ENCODE measurements at regions not wholly inside any gene's neighbourhood (a gene's known extent, or its start where the extent isn't known, plus 50 kb on each side); places are given as distances from the start of the nearest gene placed in this dataset.

DNA sequence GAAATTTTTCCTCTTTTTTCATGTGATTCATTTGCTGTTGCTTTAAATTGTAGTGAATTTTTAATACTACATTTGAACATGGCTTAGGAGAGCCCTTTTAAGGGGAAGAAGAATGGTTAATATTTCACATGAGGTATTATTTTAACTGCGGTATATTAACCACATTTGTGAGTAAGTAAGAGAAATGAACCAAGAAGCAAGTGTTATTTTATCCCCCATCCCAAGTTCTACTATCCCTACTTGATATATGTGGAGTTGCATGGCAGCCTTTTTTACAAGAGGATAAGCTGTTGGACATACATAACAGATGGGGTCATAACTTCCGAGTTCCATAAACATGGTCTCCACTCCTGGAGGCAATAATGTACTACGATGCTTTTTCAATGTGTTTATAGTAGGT lies 623.3 kb downstream of the LRFN5 start:
- FAIRE-seq (no peak), DNase-seq (no peak), ATAC-seq (no peak)
- intact Hi-C loops (cut with DNase I) = no loop called here
- Histone ChIP-seq H3K27ac (no peak overlapping the region), H3K4me1 (no peaks in the 10 kb centered on the region), H3K9me3 (no peaks in the 10 kb centered on the region), H3K36me3 (no peaks in the 10 kb centered on the region), H3K4me3 (no peak overlapping the region), H3K27me3 (no peaks in the 10 kb centered on the region)
- TF ChIP-seq, protein P1, sequence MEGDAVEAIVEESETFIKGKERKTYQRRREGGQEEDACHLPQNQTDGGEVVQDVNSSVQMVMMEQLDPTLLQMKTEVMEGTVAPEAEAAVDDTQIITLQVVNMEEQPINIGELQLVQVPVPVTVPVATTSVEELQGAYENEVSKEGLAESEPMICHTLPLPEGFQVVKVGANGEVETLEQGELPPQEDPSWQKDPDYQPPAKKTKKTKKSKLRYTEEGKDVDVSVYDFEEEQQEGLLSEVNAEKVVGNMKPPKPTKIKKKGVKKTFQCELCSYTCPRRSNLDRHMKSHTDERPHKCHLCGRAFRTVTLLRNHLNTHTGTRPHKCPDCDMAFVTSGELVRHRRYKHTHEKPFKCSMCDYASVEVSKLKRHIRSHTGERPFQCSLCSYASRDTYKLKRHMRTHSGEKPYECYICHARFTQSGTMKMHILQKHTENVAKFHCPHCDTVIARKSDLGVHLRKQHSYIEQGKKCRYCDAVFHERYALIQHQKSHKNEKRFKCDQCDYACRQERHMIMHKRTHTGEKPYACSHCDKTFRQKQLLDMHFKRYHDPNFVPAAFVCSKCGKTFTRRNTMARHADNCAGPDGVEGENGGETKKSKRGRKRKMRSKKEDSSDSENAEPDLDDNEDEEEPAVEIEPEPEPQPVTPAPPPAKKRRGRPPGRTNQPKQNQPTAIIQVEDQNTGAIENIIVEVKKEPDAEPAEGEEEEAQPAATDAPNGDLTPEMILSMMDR (IDR thresholded peaks at IDR 0.05) = no peak
- WGBS, 2 donors = 61 to 75% methylated on average over 3 of the region's 3 CpGs

DNA sequence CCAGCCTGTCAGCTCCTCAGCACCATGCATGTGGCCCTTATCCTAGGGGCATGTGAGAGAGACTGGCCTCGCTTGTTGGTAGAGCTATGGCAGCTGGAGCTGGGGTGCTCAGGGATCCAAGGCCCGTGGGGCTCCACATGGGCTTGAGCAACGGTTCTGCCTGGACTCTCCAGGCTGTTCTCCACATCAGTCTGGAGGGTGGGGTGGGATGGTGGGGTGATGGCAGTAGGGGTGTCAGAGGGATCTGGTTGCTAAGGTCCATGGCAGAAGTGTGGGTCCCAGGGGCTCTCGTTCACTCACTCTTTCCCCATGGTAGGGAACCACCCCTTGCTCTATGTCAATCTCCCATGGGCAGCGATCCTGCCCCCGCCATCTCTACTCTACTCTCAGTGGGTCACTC lies 622.6 kb downstream of the LRFN5 start:
- DNase-seq = peak in 1 of 6 donors; percentile 28
- H3K27me3 ChIP-seq = no peaks in the 10 kb centered on the region
- no peaks in the 10 kb centered on the region for H3K4me1 ChIP-seq
- ATAC-seq = no peak
- no peak for FAIRE-seq
- intact Hi-C loops (cut with DNase I) = no loop called here
- no peaks in the 10 kb centered on the region for H3K36me3 ChIP-seq
- TF ChIP-seq, protein P1 (IDR thresholded peaks at IDR 0.05) = no peak
- H3K27ac ChIP-seq = no peak overlapping the region
- no peaks in the 10 kb centered on the region for H3K9me3 ChIP-seq
- no peak overlapping the region for H3K4me3 ChIP-seq
- 75 to 81% methylated on average over 6 of the region's 6 CpGs for WGBS, 2 donors

DNA sequence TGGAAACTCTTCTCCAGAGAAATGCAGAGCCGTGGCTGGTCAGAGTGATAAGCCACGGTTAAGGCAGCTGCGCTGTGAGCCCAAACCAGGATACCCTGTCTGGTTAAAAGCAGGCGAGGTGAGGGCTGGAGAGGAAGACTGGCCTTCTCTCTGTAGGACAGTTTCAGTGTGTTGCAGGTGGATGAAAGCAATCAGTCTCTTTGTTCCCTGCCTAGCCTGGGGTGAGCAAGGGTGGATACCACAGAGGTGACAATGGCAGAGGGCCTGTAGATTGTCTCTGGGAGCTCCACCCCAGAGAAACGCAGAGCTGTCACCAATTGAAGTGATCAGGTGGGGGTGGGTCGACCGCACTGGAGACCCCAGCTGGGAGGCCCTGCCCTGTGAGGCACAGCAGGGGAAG lies 621.9 kb downstream of the LRFN5 start:
- no peak overlapping the region for H3K4me3 ChIP-seq
- 70 to 88% methylated on average over 7 of the region's 7 CpGs for whole genome bisulfite sequencing, 2 donors
- DNase-seq (no peak), ATAC-seq (no peak), FAIRE-seq (no peak)
- no peaks in the 10 kb centered on the region for H3K4me1 ChIP-seq
- intact Hi-C loops (cut with DNase I) = no loop called here
- no peaks in the 10 kb centered on the region for H3K9me3 ChIP-seq
- TF ChIP-seq, protein P1 (IDR thresholded peaks at IDR 0.05) = no peak
- H3K27me3 ChIP-seq = no peaks in the 10 kb centered on the region
- H3K27ac ChIP-seq = no peak overlapping the region
- H3K36me3 ChIP-seq = no peaks in the 10 kb centered on the region

DNA sequence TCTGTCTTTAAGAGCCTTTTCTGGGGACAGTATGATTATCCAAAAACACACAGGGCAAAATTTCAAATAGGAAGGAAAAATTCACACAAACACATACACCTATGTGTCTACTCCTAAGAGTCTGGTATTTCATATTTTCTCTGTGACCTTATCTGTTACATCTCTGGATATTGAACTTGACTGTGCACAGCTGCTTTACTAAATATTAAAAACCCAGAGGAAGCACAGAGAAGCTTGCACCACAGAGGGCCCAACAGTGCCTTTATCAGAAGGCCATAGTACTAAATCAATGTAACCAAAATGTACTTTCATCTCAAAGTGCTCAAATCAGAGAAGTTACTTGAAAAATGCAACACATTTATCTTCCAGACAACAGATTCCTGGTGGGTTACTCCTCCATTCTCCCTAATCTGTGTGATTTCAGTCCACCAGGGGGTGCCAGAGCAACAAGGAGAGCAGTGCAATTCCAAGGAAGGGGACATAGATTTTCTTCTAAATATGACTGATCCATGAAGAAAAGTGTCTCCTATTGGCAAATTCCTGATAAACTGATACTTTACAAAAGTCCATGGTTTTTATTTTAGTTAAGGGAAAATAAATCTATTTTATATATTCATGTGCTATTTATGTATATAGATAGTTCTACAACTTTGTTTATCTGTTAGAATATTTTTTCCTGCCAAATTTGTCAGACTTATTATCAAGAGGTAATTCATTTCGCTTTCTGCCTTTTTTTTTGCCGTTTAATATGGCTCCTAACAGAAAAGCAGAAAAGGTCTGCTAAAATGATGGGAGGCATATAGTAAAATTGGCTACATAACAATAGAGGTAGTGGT lies 617.6 kb downstream of the LRFN5 start:
- Histone ChIP-seq H3K27ac (no peak overlapping the region), H3K36me3 (no peaks in the 10 kb centered on the region), H3K4me3 (no peak overlapping the region), H3K4me1 (no peaks in the 10 kb centered on the region), H3K27me3 (no peaks in the 10 kb centered on the region), H3K9me3 (no peaks in the 10 kb centered on the region)
- WGBS, 2 donors = 22 to 25% methylated on average over 2 of the region's 2 CpGs
- FAIRE-seq (peak; percentile 23), DNase-seq (peak in 5 of 6 donors; percentile 24 to 69 (median 43)), ATAC-seq (peak; percentile 63 to 81 (median 78))
- TF ChIP-seq, protein P1 (IDR thresholded peaks at IDR 0.05) = peak; percentile 50 to 83 (median 68)
- intact Hi-C loops (cut with DNase I) = no loop called here

DNA sequence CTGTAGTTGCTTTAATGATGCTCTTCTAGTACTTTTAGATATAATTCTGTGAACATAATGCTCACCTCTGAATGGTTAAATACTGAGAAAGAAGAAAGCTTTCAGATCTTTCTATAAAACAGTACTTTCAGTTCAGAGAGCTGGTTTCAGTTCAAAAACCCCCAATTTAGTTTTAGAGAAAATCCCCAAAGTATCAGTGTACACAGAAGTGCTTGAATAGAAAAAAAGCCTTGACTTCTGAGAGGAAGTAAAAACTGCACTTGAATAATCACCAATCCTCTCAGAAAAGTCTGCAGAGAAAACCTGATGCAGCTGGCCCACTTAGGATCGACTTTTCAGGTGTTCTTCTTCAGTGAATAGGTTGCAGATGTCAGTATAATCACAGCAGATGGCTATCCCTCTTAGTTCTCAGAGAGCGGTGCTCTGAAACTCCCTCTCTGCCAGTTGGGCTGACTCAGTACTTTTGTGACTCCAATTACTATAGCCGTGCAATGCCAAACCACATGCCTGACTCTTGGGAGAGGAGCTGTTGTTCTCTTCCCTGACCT lies 616.3 kb downstream of the LRFN5 start:
- 22 to 31% methylated on average over 3 of the region's 3 CpGs for WGBS, 2 donors
- peak in 3 of 4 donors; percentile 29 to 57 (median 42) for ATAC-seq
- H3K9me3 ChIP-seq = no peaks in the 10 kb centered on the region
- intact Hi-C loops (cut with DNase I) = no loop called here
- FAIRE-seq = no peak
- H3K27me3 ChIP-seq = no peaks in the 10 kb centered on the region
- no peaks in the 10 kb centered on the region for H3K4me1 ChIP-seq
- no peaks in the 10 kb centered on the region for H3K36me3 ChIP-seq
- no peak overlapping the region for H3K27ac ChIP-seq
- no peak overlapping the region for H3K4me3 ChIP-seq
- DNase-seq = no peak
- TF ChIP-seq, protein P1 (IDR thresholded peaks at IDR 0.05) = no peak

Data from pancreas (tissue), 10 donors.